ENCODE measurements at regions not wholly inside any gene's neighbourhood (a gene's known extent, or its start where the extent isn't known, plus 50 kb on each side); places are given as distances from the start of the nearest gene placed in this dataset.

GRCh38 chr4:151833174-151833573 is 72.4 kb upstream of the GATB start:
- TF ChIP-seq CTCF (IDR thresholded peaks at IDR 0.05; ENCODE audit: borderline replicate concordance, insufficient read depth, low read depth, low read length): no peak
- no peak overlapping the region for H3K4me3 ChIP-seq (ENCODE audit: low read depth, low read length)

- TF ChIP-seq CTCF (IDR thresholded peaks at IDR 0.05; ENCODE audit: borderline replicate concordance, insufficient read depth, low read depth, low read length): no peak
- H3K4me3 ChIP-seq (ENCODE audit: low read depth, low read length): no peak overlapping the region
These were observed 70.7 kb upstream of the GATB start for GRCh38 chr4:151831526-151831925.

DNA sequence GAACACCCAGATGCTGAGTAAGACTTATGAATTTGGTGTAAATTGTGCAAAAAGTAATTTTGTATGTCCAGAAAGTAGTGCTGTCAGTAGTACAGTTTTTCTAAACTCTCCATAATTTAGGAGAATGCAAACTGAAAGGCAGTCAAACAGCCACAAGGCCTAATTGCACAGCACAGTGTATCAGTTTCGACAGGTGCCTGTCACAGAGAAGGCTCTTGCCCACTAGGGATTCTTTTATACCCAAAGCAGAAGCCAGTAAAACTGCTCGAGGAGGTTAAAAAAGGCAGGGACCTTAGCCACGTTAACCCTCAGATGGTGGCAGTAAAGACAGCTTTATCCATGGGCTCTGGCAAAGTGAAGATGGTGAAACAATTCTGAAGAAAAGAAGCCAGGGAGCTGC is 69.4 kb upstream of the GATB start:
- no peak overlapping the region for H3K4me3 ChIP-seq (ENCODE audit: low read depth, low read length)
- TF ChIP-seq CTCF (IDR thresholded peaks at IDR 0.05; ENCODE audit: borderline replicate concordance, insufficient read depth, low read depth, low read length): no peak

DNA sequence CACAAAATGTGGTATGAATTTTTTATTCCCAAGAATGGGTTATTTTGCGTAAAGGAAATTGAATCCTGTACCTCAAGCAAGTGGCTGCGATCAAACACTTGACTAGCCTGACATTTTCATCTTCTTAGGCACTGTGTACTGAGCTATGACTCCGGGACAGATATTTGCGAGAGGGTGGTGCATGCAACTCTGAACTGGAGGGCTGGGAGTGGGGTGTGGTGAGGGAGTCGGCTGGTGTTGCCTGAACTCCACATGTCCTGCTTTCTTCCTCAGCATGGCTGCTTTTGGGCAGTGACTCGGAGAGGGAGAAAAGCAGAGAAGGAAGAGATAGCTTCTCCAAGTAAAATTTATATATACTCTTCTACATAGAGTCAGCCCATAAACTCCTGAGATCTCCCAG is 68.5 kb upstream of the GATB start:
- no peak overlapping the region for H3K4me3 ChIP-seq (ENCODE audit: low read depth, low read length)
- TF ChIP-seq CTCF (IDR thresholded peaks at IDR 0.05; ENCODE audit: borderline replicate concordance, insufficient read depth, low read depth, low read length): no peak

DNA sequence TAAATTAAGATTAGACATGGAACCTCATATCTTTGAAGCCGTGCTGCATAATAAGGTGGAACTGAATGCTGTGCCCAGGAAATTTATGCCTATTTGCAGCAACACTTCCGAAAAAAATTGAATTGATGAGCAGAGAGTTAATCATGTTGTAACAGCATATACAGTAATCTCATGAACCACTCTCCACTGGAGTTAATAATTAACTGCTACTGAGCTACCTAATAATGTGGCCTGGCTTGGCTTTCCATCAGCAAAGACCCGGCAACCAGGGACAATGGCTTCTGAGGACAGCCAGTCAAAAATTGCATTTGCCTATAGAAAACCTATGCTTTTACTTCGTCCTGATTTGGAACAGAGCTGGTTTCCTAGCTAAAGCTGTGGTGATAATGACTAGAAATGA is 63.8 kb upstream of the GATB start:
- H3K4me3 ChIP-seq (ENCODE audit: low read depth, low read length): no peak overlapping the region
- TF ChIP-seq CTCF (IDR thresholded peaks at IDR 0.05; ENCODE audit: borderline replicate concordance, insufficient read depth, low read depth, low read length): no peak

DNA sequence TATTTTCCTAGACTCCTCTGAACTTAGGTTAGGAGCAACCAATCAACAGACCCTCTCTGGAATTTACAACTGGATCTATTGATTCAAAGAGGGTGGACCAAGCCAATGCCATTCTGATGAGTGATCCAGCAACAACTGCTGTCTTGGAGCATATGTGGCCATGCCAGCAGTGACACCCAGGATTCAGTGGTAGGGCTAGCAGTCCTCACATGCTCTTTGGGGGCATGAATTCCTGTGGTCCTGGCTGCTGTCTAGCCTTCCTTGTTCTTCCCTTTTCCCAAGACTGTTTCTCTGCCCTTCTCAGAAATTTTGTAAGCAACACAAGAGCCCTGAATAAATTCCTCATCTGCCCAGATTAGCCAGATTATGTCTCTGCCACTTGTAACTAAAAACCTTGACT is 61.5 kb upstream of the GATB start:
- no peak overlapping the region for H3K4me3 ChIP-seq (ENCODE audit: low read depth, low read length)
- TF ChIP-seq CTCF (IDR thresholded peaks at IDR 0.05; ENCODE audit: borderline replicate concordance, insufficient read depth, low read depth, low read length): no peak

DNA sequence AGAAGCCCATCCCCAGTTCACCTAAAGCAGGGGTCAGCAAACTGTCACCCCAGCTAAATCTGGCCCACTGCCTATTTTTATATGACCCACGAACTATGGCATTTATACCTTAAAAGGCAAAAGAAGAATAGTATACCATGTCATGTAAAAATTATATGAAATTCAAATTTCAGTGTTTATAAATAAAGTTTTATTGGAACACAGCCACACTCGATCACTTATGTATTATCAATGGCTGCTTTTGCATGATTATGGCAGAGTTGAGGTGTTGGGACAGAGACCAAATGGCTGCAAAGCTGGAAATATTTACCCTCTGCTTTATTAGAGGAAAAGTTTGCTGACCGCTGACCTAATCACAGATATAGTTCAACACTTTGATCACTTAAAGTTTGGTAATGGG is 59.2 kb upstream of the GATB start:
- no peak for TF ChIP-seq CTCF (IDR thresholded peaks at IDR 0.05; ENCODE audit: borderline replicate concordance, insufficient read depth, low read depth, low read length)
- no peak overlapping the region for H3K4me3 ChIP-seq (ENCODE audit: low read depth, low read length)

All from GM12875 (cell line).